ENCODE measurements at regions not wholly inside any gene's neighbourhood (a gene's known extent, or its start where the extent isn't known, plus 50 kb on each side); places are given as distances from the start of the nearest gene placed in this dataset.

DNA sequence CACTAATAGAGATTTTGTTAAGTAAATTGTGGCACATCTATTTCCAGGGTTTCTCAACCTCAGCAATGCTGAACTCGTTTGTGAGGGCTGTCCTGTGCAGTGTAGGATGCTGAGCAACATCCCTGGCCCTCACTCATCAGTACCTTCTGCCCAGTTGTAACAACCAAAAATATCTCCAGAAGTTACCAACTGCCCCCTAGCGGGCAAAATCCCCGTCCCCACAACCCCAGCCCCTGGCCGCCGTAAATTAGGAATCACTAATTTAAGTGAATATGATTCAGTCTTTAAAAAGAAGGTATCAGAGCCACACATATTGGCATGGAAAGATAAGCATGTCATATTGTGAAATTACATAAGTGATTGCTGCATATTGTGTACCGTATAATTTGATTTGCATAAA is 123.4 kb downstream of the ASB9 start:
- Histone ChIP-seq H3K9me3 (replicated peaks; ENCODE audit: control insufficient read depth, insufficient read depth, low read length) (no peaks in the 10 kb centered on the region), H3K36me3 (ENCODE audit: control insufficient read depth in 2 of 2, extremely low read depth in 1 of 2, insufficient read depth in 2 of 2, low read length in 2 of 2) (no peaks in the 10 kb centered on the region), H3K27ac (ENCODE audit: insufficient read depth, low read depth, low read length) (no peak overlapping the region), H3K79me2 (ENCODE audit: control insufficient read depth, insufficient read depth, low read length) (no peaks in the 10 kb centered on the region), H3K4me3 (replicated peaks in 1 of 3; ENCODE audit: insufficient read depth in 1 of 3, low read depth in 1 of 3, low read length in 3 of 3) (no peak overlapping the region), H3K9me1 (replicated peaks; ENCODE audit: control insufficient read depth, extremely low read depth, insufficient read depth, low read length) (no peaks in the 10 kb centered on the region), H2AFZ (ENCODE audit: low read depth, low read length) (no peak overlapping the region), H3K27me3 (ENCODE audit: control insufficient read depth in 2 of 2, insufficient read depth in 2 of 2, low read length in 2 of 2) (peaks cover 0 to 5% of the 10 kb centered on the region in 2 experiments), H3K9ac (replicated peaks; ENCODE audit: extremely low read depth, insufficient read depth, low read length) (no peak overlapping the region), H3K4me1 (ENCODE audit: control insufficient read depth, extremely low read depth, insufficient read depth, low read length) (no peaks in the 10 kb centered on the region), H3K4me2 (ENCODE audit: insufficient read depth, low read length) (no peak overlapping the region), H4K20me1 (replicated peaks; ENCODE audit: control insufficient read depth, extremely low read depth, insufficient read depth, low read length) (no peaks in the 10 kb centered on the region)
- peak; percentile 12 for DNase-seq (ENCODE audit: low read depth, low spot score)
- intact Hi-C loops (cut with micrococcal nuclease) (loop anchor here (1.0 to 2.0 kb wide), 2 partner anchors 96 to 1051 kb away; no protein-coding TSS in a partner anchor), dilution Hi-C loops (cut with MboI; ENCODE audit: extremely low pct_ligation_motif_present, low sequenced_read_pairs) (no loop called here)
- ChIA-PET CTCF (no interaction called here), POLR2A (no interaction called here)
- FAIRE-seq, result peak; percentile 35
- TF ChIP-seq, protein P1, sequence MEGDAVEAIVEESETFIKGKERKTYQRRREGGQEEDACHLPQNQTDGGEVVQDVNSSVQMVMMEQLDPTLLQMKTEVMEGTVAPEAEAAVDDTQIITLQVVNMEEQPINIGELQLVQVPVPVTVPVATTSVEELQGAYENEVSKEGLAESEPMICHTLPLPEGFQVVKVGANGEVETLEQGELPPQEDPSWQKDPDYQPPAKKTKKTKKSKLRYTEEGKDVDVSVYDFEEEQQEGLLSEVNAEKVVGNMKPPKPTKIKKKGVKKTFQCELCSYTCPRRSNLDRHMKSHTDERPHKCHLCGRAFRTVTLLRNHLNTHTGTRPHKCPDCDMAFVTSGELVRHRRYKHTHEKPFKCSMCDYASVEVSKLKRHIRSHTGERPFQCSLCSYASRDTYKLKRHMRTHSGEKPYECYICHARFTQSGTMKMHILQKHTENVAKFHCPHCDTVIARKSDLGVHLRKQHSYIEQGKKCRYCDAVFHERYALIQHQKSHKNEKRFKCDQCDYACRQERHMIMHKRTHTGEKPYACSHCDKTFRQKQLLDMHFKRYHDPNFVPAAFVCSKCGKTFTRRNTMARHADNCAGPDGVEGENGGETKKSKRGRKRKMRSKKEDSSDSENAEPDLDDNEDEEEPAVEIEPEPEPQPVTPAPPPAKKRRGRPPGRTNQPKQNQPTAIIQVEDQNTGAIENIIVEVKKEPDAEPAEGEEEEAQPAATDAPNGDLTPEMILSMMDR (IDR thresholded peaks at IDR 0.05; ENCODE audit: extremely low read depth in 1 of 2, insufficient read depth in 1 of 2, low read depth in 1 of 2, low read length in 2 of 2), result peak; percentile 33 to 46
- TF ChIP-seq MYC (IDR thresholded peaks at IDR 0.05; ENCODE audit: low read depth, low read length), result no peak
- TF ChIP-seq EZH2 (IDR thresholded peaks at IDR 0.05; ENCODE audit: borderline replicate concordance, low read depth, low read length, severe bottlenecking), result no peak
- BruUV-seq (replicated peaks), result no TSS peak

DNA sequence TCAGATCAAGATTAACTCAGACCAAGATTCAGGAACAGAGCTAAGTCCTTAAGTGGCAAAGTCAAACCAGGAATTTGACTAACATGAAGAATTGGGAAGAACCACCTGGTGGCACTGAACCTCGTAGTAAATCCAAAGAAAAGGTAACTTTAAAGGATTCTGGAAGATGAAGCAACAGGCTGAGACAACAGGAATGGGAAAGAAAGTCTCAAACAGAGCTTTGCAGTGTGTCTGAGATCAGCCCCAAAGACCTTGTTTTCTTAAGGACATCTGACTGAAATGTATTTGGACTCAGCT is 126.1 kb downstream of the ASB9 start:
- intact Hi-C loops (cut with micrococcal nuclease) (loop anchor here (1.0 to 5.0 kb wide), 2 partner anchors 431 to 1104 kb away; no protein-coding TSS in a partner anchor), dilution Hi-C loops (cut with MboI; ENCODE audit: extremely low pct_ligation_motif_present, low sequenced_read_pairs) (no loop called here)
- ChIA-PET POLR2A (no interaction called here), CTCF (interaction anchor here (0.9 to 3.4 kb wide), 12 partner anchors 12 to 1105 kb away, joined by 3 to 35 read pairs (median 4); no protein-coding TSS in a partner anchor)
- H3K4me1 ChIP-seq (ENCODE audit: control insufficient read depth, extremely low read depth, insufficient read depth, low read length), result no peaks in the 10 kb centered on the region
- H3K4me3 ChIP-seq (replicated peaks in 1 of 3; ENCODE audit: insufficient read depth in 1 of 3, low read depth in 1 of 3, low read length in 3 of 3), result no peak overlapping the region
- DNase-seq (ENCODE audit: low read depth, low spot score), result no peak
- H4K20me1 ChIP-seq (replicated peaks; ENCODE audit: control insufficient read depth, extremely low read depth, insufficient read depth, low read length), result no peaks in the 10 kb centered on the region
- no peak overlapping the region for H3K4me2 ChIP-seq (ENCODE audit: insufficient read depth, low read length)
- TF ChIP-seq, protein P1 (IDR thresholded peaks at IDR 0.05; ENCODE audit: extremely low read depth in 1 of 2, insufficient read depth in 1 of 2, low read depth in 1 of 2, low read length in 2 of 2), result no peak
- no peak for TF ChIP-seq POLR2A (IDR thresholded peaks at IDR 0.05; ENCODE audit: low read depth, low read length)
- TF ChIP-seq, protein P2, sequence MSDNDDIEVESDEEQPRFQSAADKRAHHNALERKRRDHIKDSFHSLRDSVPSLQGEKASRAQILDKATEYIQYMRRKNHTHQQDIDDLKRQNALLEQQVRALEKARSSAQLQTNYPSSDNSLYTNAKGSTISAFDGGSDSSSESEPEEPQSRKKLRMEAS (IDR thresholded peaks at IDR 0.05; ENCODE audit: insufficient read depth, insufficient read length), result no peak
- TF ChIP-seq GATA2 (IDR thresholded peaks at IDR 0.05; ENCODE audit: insufficient read depth, insufficient read length, low read depth, low read length), result no peak
- no peak for TF ChIP-seq FOS (IDR thresholded peaks at IDR 0.05; ENCODE audit: borderline replicate concordance, insufficient read depth, low read length)
- no peak for TF ChIP-seq MYC (IDR thresholded peaks at IDR 0.05; ENCODE audit: low read depth, low read length)
- TF ChIP-seq EZH2 (IDR thresholded peaks at IDR 0.05; ENCODE audit: borderline replicate concordance, low read depth, low read length, severe bottlenecking), result no peak
- H3K36me3 ChIP-seq (ENCODE audit: control insufficient read depth in 2 of 2, extremely low read depth in 1 of 2, insufficient read depth in 2 of 2, low read length in 2 of 2), result no peaks in the 10 kb centered on the region
- H3K9me1 ChIP-seq (replicated peaks; ENCODE audit: control insufficient read depth, extremely low read depth, insufficient read depth, low read length), result no peaks in the 10 kb centered on the region
- H3K27me3 ChIP-seq (ENCODE audit: control insufficient read depth in 2 of 2, insufficient read depth in 2 of 2, low read length in 2 of 2), result peaks cover 0 to 5% of the 10 kb centered on the region in 2 experiments
- H3K27ac ChIP-seq (ENCODE audit: insufficient read depth, low read depth, low read length), result no peak overlapping the region
- BruUV-seq (replicated peaks), result no TSS peak
- H3K9ac ChIP-seq (replicated peaks; ENCODE audit: extremely low read depth, insufficient read depth, low read length), result no peak overlapping the region
- no peak for FAIRE-seq
- H2AFZ ChIP-seq (ENCODE audit: low read depth, low read length), result no peak overlapping the region
- H3K79me2 ChIP-seq (ENCODE audit: control insufficient read depth, insufficient read depth, low read length), result no peaks in the 10 kb centered on the region
- H3K9me3 ChIP-seq (replicated peaks; ENCODE audit: control insufficient read depth, insufficient read depth, low read length), result no peaks in the 10 kb centered on the region
